KMS-11 (cell line): ENCODE measurements at regions not wholly inside any gene's neighbourhood (a gene's known extent, or its start where the extent isn't known, plus 50 kb on each side); places are given as distances from the start of the nearest gene placed in this dataset.
A peak's percentile ranks its signal among the peaks of the same experiment; 100 is the strongest.

ENCODE experiments used
- H2AFZ ChIP-seq: fragments of 200-600 bp; sonication (generic); 2 replicates; pipeline ENCODE4 v1.6.1; 2016; ENCODE audit warnings: antibody characterized with exemption, mixed run types, low read depth
- H3K27ac ChIP-seq: fragments of 200-600 bp; sonication (generic); 2 replicates; pipeline ENCODE4 v1.6.1; 2016; ENCODE audit warnings: mild to moderate bottlenecking, mixed run types
- H3K27me3 ChIP-seq: fragments of 200-600 bp; sonication (generic); 2 replicates; pipeline ENCODE4 v1.6.1; 2017; ENCODE audit warnings: mild to moderate bottlenecking, low read depth, mixed run types, moderate library complexity; ENCODE audit not compliant: insufficient read depth
- H3K36me3 ChIP-seq: fragments of 200-600 bp; sonication (generic); 2 replicates; pipeline ENCODE4 v1.6.1; 2017; ENCODE audit warnings: mild to moderate bottlenecking, mixed run types; ENCODE audit not compliant: insufficient read depth
- H3K4me1 ChIP-seq: fragments of 200-600 bp; sonication (generic); 2 replicates; pipeline ENCODE4 v1.6.1; 2016; ENCODE audit warnings: mild to moderate bottlenecking, low read depth, mixed run types; ENCODE audit not compliant: poor library complexity, severe bottlenecking
- H3K4me2 ChIP-seq: fragments of 200-600 bp; sonication (generic); 2 replicates; pipeline ENCODE4 v1.7.0; 2016; ENCODE audit warnings: mild to moderate bottlenecking, mixed run types
- H3K4me3 ChIP-seq: fragments of 200-600 bp; sonication (generic); IDR thresholded peaks from 2 replicates; pipeline ENCODE4 v1.6.1; 2017; ENCODE audit warnings: low read depth, low read length, mixed read lengths; ENCODE audit not compliant: insufficient read depth
- H3K79me2 ChIP-seq: fragments of 200-600 bp; sonication (generic); 2 replicates; pipeline ENCODE4 v1.6.1; 2016; ENCODE audit warnings: low read depth, mixed run types; ENCODE audit not compliant: insufficient read depth
- H3K9ac ChIP-seq: fragments of 200-600 bp; sonication (generic); 2 replicates; pipeline ENCODE4 v1.6.1; 2016; ENCODE audit warnings: mild to moderate bottlenecking, mixed run types
- H4K20me1 ChIP-seq: fragments of 200-600 bp; sonication (generic); 2 replicates; pipeline ENCODE4 v1.6.1; 2016; ENCODE audit warnings: mild to moderate bottlenecking, mixed run types; ENCODE audit not compliant: insufficient read depth
- CTCF ChIP-seq: fragments of 200-600 bp; sonication (generic); conservative IDR thresholded peaks from 2 replicates; pipeline ENCODE4 v1.6.1; 2017; ENCODE audit warnings: low read depth, mild to moderate bottlenecking, antibody characterized with exemption, low read length, moderate library complexity, mixed read lengths

- no peak overlapping the region for H3K4me2 ChIP-seq
- no peak overlapping the region for H3K27ac ChIP-seq
- no peaks in the 10 kb centered on the region for H3K36me3 ChIP-seq
- no peak overlapping the region for H2AFZ ChIP-seq
- no peaks in the 10 kb centered on the region for H3K79me2 ChIP-seq
- H4K20me1 ChIP-seq: no peaks in the 10 kb centered on the region
- no peaks in the 10 kb centered on the region for H3K4me1 ChIP-seq
- no peak overlapping the region for H3K9ac ChIP-seq
- H3K27me3 ChIP-seq: no peaks in the 10 kb centered on the region
- H3K4me3 ChIP-seq: no peak overlapping the region
- no peak for TF ChIP-seq CTCF
Measured at GRCh38 chrX:40433160-40433559, 147.6 kb upstream of the ATP6AP2 start.

GRCh38 chrX:40424259-40424658, 156.5 kb upstream of the ATP6AP2 start:
- no peaks in the 10 kb centered on the region for H3K36me3 ChIP-seq
- no peak overlapping the region; the same call in 1 of the 2 replicates for H3K27ac ChIP-seq

GRCh38 chrX:40423299-40423698, 157.5 kb upstream of the ATP6AP2 start:
- H2AFZ ChIP-seq: peak overlapping the region; percentile 41; the same call in 1 of the 2 replicates
- no peaks in the 10 kb centered on the region for H3K79me2 ChIP-seq
- peak overlapping the region; percentile 97 for H3K27ac ChIP-seq
- peak overlapping the region; percentile 57 for H3K4me2 ChIP-seq
- H4K20me1 ChIP-seq: no peaks in the 10 kb centered on the region
- H3K9ac ChIP-seq: peak overlapping the region; percentile 39; the same call in 1 of the 2 replicates
- H3K4me1 ChIP-seq: peaks cover 63% of the 10 kb centered on the region
- H3K4me3 ChIP-seq: no peak overlapping the region
- H3K27me3 ChIP-seq: no peaks in the 10 kb centered on the region
- no peak for TF ChIP-seq CTCF
- no peaks in the 10 kb centered on the region for H3K36me3 ChIP-seq

More at GRCh38 chrX:40424259-40424658, 156.5 kb upstream of the ATP6AP2 start:
- TF ChIP-seq CTCF: no peak
- Histone ChIP-seq H3K4me2 (0 out of 2 replicates have a peak overlapping the region, but pooled peaks have one; percentile 57), H3K27me3 (no peaks in the 10 kb centered on the region), H3K9ac (no peak overlapping the region), H3K4me1 (peaks cover 53% of the 10 kb centered on the region), H2AFZ (no peak overlapping the region), H3K4me3 (no peak overlapping the region), H4K20me1 (no peaks in the 10 kb centered on the region), H3K79me2 (no peaks in the 10 kb centered on the region)

GRCh38 chrX:40422021-40422420, 158.7 kb upstream of the ATP6AP2 start:
- Histone ChIP-seq H3K9ac (peak overlapping the region; percentile 65; the same call in 1 of the 2 replicates), H3K27me3 (no peaks in the 10 kb centered on the region), H4K20me1 (no peaks in the 10 kb centered on the region), H2AFZ (peak overlapping the region; percentile 50; the same call in 1 of the 2 replicates), H3K4me1 (peaks cover 68% of the 10 kb centered on the region), H3K4me3 (no peak overlapping the region), H3K27ac (peak overlapping the region; percentile 97), H3K36me3 (no peaks in the 10 kb centered on the region), H3K79me2 (no peaks in the 10 kb centered on the region), H3K4me2 (peak overlapping the region; percentile 55)
- no peak for TF ChIP-seq CTCF
